ENCODE measurements at regions not wholly inside any gene's neighbourhood (a gene's known extent, or its start where the extent isn't known, plus 50 kb on each side); places are given as distances from the start of the nearest gene placed in this dataset.

- Histone ChIP-seq H3K27me3 (ENCODE audit: low read length) (no peaks in the 10 kb centered on the region), H3K9ac (ENCODE audit: low read length) (no peak overlapping the region), H3K4me2 (ENCODE audit: low read depth, low read length, poor library complexity, severe bottlenecking) (no peak overlapping the region), H3K27ac (ENCODE audit: low read depth, low read length) (no peak overlapping the region), H3F3A (ENCODE audit: insufficient read depth) (no peaks in the 10 kb centered on the region), H2AFZ (ENCODE audit: low read depth, low read length, severe bottlenecking) (no peak overlapping the region), H4K20me1 (ENCODE audit: low read depth, low read length) (no peaks in the 10 kb centered on the region), H3K36me3 (ENCODE audit: low read length) (no peaks in the 10 kb centered on the region), H3K4me3 (ENCODE audit: insufficient read depth, low read length, poor library complexity, severe bottlenecking) (no peak overlapping the region), H3K9me2 (replicated peaks; ENCODE audit: insufficient read depth, low read length) (no peaks in the 10 kb centered on the region), H3K79me2 (ENCODE audit: insufficient read depth, low read length) (no peaks in the 10 kb centered on the region), H3K9me3 (ENCODE audit: insufficient read depth, low read length) (no peaks in the 10 kb centered on the region)
- no peak for TF ChIP-seq EZH2phosphoT487 (conservative IDR thresholded peaks at IDR 0.05; ENCODE audit: low read length)
- no peak for TF ChIP-seq CTCF (IDR thresholded peaks at IDR 0.05; ENCODE audit: insufficient read depth, low read length, poor library complexity, severe bottlenecking)
Observed at GRCh38 chr10:52966904-52967303, 194.3 kb upstream of the MBL2 start.

DNA sequence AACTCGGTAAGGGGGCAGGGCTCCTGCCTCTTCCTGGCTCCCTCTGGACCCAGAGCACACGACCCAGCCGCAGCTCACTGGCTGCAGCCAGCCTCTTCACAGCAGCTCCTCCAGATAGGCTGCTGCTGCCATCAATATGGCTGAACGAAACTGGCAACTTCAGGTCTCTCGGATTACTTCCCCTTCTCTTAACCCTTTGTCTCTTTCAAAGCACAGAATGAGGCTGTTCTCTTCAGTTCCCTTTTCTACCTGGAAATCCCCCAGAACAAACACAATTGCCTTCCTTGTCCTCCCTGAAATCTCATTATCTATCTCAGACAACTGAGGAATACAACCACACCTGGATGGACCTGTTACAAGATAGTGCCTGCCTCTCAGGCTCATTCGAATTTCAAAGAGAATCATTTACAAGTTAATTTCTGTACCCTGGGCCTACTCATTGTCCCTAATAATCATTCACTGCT lies 193.4 kb upstream of the MBL2 start:
- Histone ChIP-seq H3K4me2 (ENCODE audit: low read depth, low read length, poor library complexity, severe bottlenecking) (no peak overlapping the region), H4K20me1 (ENCODE audit: low read depth, low read length) (no peaks in the 10 kb centered on the region), H3K9me2 (replicated peaks; ENCODE audit: insufficient read depth, low read length) (no peaks in the 10 kb centered on the region), H3K4me3 (ENCODE audit: insufficient read depth, low read length, poor library complexity, severe bottlenecking) (no peak overlapping the region), H2AFZ (ENCODE audit: low read depth, low read length, severe bottlenecking) (no peak overlapping the region), H3F3A (ENCODE audit: insufficient read depth) (no peaks in the 10 kb centered on the region), H3K36me3 (ENCODE audit: low read length) (no peaks in the 10 kb centered on the region), H3K79me2 (ENCODE audit: insufficient read depth, low read length) (no peaks in the 10 kb centered on the region), H3K9ac (ENCODE audit: low read length) (no peak overlapping the region), H3K27me3 (ENCODE audit: low read length) (no peaks in the 10 kb centered on the region), H3K27ac (ENCODE audit: low read depth, low read length) (no peak overlapping the region), H3K9me3 (ENCODE audit: insufficient read depth, low read length) (no peaks in the 10 kb centered on the region)
- TF ChIP-seq CTCF (IDR thresholded peaks at IDR 0.05; ENCODE audit: insufficient read depth, low read length, poor library complexity, severe bottlenecking) (no peak), EZH2phosphoT487 (conservative IDR thresholded peaks at IDR 0.05; ENCODE audit: low read length) (no peak)

GRCh38 chr10:52965509-52965908 lies 192.9 kb upstream of the MBL2 start:
- no peak for TF ChIP-seq EZH2phosphoT487 (conservative IDR thresholded peaks at IDR 0.05; ENCODE audit: low read length)
- no peak for TF ChIP-seq CTCF (IDR thresholded peaks at IDR 0.05; ENCODE audit: insufficient read depth, low read length, poor library complexity, severe bottlenecking)
- H3K4me3 ChIP-seq (ENCODE audit: insufficient read depth, low read length, poor library complexity, severe bottlenecking): no peak overlapping the region
- H3K9me2 ChIP-seq (replicated peaks; ENCODE audit: insufficient read depth, low read length): no peaks in the 10 kb centered on the region
- no peaks in the 10 kb centered on the region for H3F3A ChIP-seq (ENCODE audit: insufficient read depth)
- H3K36me3 ChIP-seq (ENCODE audit: low read length): no peaks in the 10 kb centered on the region
- no peak overlapping the region for H3K9ac ChIP-seq (ENCODE audit: low read length)
- no peak overlapping the region for H3K4me2 ChIP-seq (ENCODE audit: low read depth, low read length, poor library complexity, severe bottlenecking)
- no peak overlapping the region for H3K27ac ChIP-seq (ENCODE audit: low read depth, low read length)
- no peaks in the 10 kb centered on the region for H3K9me3 ChIP-seq (ENCODE audit: insufficient read depth, low read length)
- no peaks in the 10 kb centered on the region for H3K27me3 ChIP-seq (ENCODE audit: low read length)
- H3K79me2 ChIP-seq (ENCODE audit: insufficient read depth, low read length): no peaks in the 10 kb centered on the region
- no peak overlapping the region for H2AFZ ChIP-seq (ENCODE audit: low read depth, low read length, severe bottlenecking)
- H4K20me1 ChIP-seq (ENCODE audit: low read depth, low read length): no peaks in the 10 kb centered on the region

Data from SU-DHL-6 (cell line).